Retina (tissue), 1 donor: ENCODE measurements at regions not wholly inside any gene's neighbourhood (a gene's known extent, or its start where the extent isn't known, plus 50 kb on each side); places are given as distances from the start of the nearest gene placed in this dataset.

Experiments
- DNase-seq: peaks from one replicate; pipeline ENCODE4 v3.0.0-alpha.2; 2016

- no peak for DNase-seq
Observed at GRCh38 chr14:85479771-85480170, 50.2 kb upstream of the FLRT2 start.
